NCI-H526 treated with DMSO at 0.1 percent for 48 hours (cell line): ENCODE measurements at regions not wholly inside any gene's neighbourhood (a gene's known extent, or its start where the extent isn't known, plus 50 kb on each side); places are given as distances from the start of the nearest gene placed in this dataset.

Experiments
- DNase-seq: peaks from one replicate; lab custom pipeline; 2025; lab: John Stamatoyannopoulos, UW

DNA sequence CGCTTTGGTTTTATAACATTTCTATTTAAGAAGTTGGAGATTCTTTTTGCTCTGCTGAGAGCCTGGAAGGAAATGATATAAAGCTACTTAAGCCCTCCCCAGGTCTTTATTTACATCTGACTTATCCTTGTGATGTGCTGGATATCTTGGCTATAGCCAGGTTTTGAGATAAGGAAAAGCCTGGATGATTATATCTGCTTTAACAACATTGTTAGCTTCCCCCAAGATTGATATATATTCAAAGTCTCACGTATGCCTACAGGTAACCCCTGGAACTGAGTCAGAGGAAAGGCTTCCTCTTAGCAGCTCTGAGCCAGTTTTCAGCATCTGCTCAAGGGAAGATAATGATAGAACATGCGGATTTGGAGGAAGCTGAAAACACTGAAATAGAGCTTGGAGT lies 61.5 kb upstream of the CRBN start:
- DNase-seq, result no peak

DNA sequence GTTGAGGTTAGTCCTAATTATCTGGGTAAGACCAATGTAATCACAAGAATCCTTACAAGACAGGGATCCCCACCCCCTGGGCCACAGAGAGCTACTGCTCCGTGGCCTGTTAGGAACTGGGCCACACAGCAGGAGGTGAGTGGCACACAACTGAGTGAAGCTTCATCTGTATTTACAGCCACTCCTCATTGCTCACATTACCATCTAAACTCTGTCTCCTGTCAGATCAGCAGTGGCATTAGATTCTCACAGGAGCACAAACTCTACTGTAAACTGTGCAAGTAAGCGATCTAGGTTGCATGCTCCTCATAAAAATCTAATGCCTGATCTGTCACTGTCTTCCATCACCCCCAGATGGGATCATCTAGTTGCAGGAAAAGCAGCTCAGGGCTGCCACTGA lies 58.5 kb upstream of the CRBN start:
- no peak for DNase-seq

DNA sequence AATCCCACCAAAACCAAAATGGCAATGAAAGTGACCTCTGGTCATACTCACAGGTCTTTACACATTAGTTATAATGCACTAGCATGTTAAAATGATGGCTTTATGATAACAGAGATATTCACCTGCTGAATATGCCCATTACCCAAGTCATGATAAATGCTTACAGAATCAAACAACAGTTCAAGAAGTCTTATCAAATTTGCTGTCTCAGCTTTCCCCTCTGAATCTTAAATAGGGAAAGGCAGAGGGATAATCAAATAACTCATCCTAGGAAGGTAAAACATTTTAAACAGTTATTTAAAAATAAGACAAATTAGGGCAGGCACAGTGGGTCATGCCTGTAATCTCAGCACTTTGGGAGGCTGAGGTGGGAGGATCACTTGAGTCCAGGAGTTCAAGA lies 52.8 kb upstream of the CRBN start:
- no peak for DNase-seq
